GM23338 (cell line): ENCODE measurements at regions not wholly inside any gene's neighbourhood (a gene's known extent, or its start where the extent isn't known, plus 50 kb on each side); places are given as distances from the start of the nearest gene placed in this dataset.

Experiments used
- ATAC-seq: fragments of 200-7000 bp; cut with Tn5 transposase; 3 replicates; pipeline ENCODE4 v1.9.1; 2020
- DNase-seq: peaks from one replicate; pipeline ENCODE4 v3.0.0-alpha.2; 2015; ENCODE audit warnings: low spot score
- H2AFZ ChIP-seq: fragments of 200-600 bp; sonication (generic); 2 replicates; pipeline ENCODE4 v1.8.0; 2016; ENCODE audit warnings: antibody characterized with exemption, mild to moderate bottlenecking, moderate library complexity
- H3F3A ChIP-seq: fragments of 200-600 bp; sonication (generic); replicated peaks from 2 replicates; pipeline ENCODE4 v1.8.0; 2017; ENCODE audit warnings: antibody characterized with exemption, mixed run types, low read depth
- H3K27ac ChIP-seq: fragments of 200-600 bp; sonication (generic); 2 replicates; pipeline ENCODE4 v1.6.1; 2016; ENCODE audit warnings: low read depth
- H3K27me3 ChIP-seq: fragments of 200-600 bp; sonication (generic); 2 replicates; pipeline ENCODE4 v1.8.0; 2016; ENCODE audit warnings: mild to moderate bottlenecking, mixed run types, moderate library complexity; ENCODE audit not compliant: insufficient read depth
- H3K36me3 ChIP-seq: fragments of 200-600 bp; sonication (generic); 2 replicates; pipeline ENCODE4 v1.8.0; 2016; ENCODE audit warnings: mild to moderate bottlenecking; ENCODE audit not compliant: insufficient read depth
- H3K4me1 ChIP-seq: fragments of 200-600 bp; sonication (generic); 2 replicates; pipeline ENCODE4 v1.8.0; 2016; ENCODE audit warnings: mild to moderate bottlenecking, moderate library complexity; ENCODE audit not compliant: insufficient read depth
- H3K4me2 ChIP-seq: fragments of 200-600 bp; sonication (generic); 2 replicates; pipeline ENCODE4 v1.7.1; 2017; ENCODE audit warnings: mixed run types
- H3K4me3 ChIP-seq: fragments of 200-600 bp; sonication (generic); 2 replicates; pipeline ENCODE4 v1.6.1; 2016; ENCODE audit warnings: mixed run types
- H3K79me2 ChIP-seq: fragments of 200-600 bp; sonication (generic); replicated peaks from 2 replicates; pipeline ENCODE4 v1.8.0; 2017; ENCODE audit warnings: mild to moderate bottlenecking; ENCODE audit not compliant: insufficient read depth
- H3K9me2 ChIP-seq: fragments of 200-600 bp; sonication (generic); 2 replicates; pipeline ENCODE4 v1.8.0; 2017; ENCODE audit not compliant: insufficient read depth
- H4K20me1 ChIP-seq: fragments of 200-600 bp; sonication (generic); replicated peaks from 2 replicates; pipeline ENCODE4 v1.8.0; 2017; ENCODE audit warnings: mild to moderate bottlenecking; ENCODE audit not compliant: insufficient read depth
- H3K27ac Mint-ChIP-seq: 2 replicates; pipeline ENCODE4 v1.8.0; 2020; ENCODE audit warnings: inconsistent platforms, mild to moderate bottlenecking, moderate library complexity, mixed read lengths
- H3K27me3 Mint-ChIP-seq: 3 replicates; pipeline ENCODE4 v1.8.0; 2022; ENCODE audit warnings: low read depth, mild to moderate bottlenecking, moderate library complexity, mixed read lengths, inconsistent platforms; ENCODE audit not compliant: insufficient read depth, poor library complexity
- H3K36me3 Mint-ChIP-seq: 3 replicates; pipeline ENCODE4 v1.8.0; 2021; ENCODE audit warnings: low read depth, mild to moderate bottlenecking, inconsistent platforms, moderate library complexity, mixed read lengths
- H3K4me1 Mint-ChIP-seq: 3 replicates; pipeline ENCODE4 v1.8.0; 2020; ENCODE audit warnings: mild to moderate bottlenecking, inconsistent platforms, mixed read lengths
- H3K4me3 Mint-ChIP-seq: 3 replicates; pipeline ENCODE4 v1.8.0; 2021; ENCODE audit warnings: moderate library complexity, mild to moderate bottlenecking, inconsistent platforms, mixed read lengths
- H3K9me3 Mint-ChIP-seq: 3 replicates; pipeline ENCODE4 v1.8.0; 2020; ENCODE audit warnings: moderate library complexity, mild to moderate bottlenecking, inconsistent platforms, mixed read lengths
- CREB1 ChIP-seq: fragments of 250-450 bp; sonication (Bioruptor Pico); IDR thresholded peaks from 2 replicates; pipeline ENCODE4 v1.5.0; 2020; ENCODE audit warnings: low read depth, mild to moderate bottlenecking, moderate library complexity
- EZH2 ChIP-seq: fragments of 200-600 bp; sonication (generic); IDR thresholded peaks from one replicate; pipeline ENCODE4 v1.8.0; 2017; ENCODE audit warnings: antibody characterized with exemption, mild to moderate bottlenecking, low read depth; ENCODE audit not compliant: unreplicated experiment
- EZH2phosphoT487 ChIP-seq: fragments of 200-600 bp; sonication (generic); IDR thresholded peaks from one replicate; pipeline ENCODE4 v1.8.1; 2018; ENCODE audit warnings: antibody characterized with exemption; ENCODE audit not compliant: unreplicated experiment
- JUNB ChIP-seq: IDR thresholded peaks from one replicate; pipeline ENCODE4 v1.6.1; 2016; ENCODE audit warnings: antibody characterized with exemption; ENCODE audit not compliant: unreplicated experiment
- NANOG ChIP-seq: IDR thresholded peaks from 2 replicates; pipeline ENCODE4 v1.6.1; 2016; ENCODE audit warnings: antibody characterized with exemption, borderline replicate concordance
- POLR2AphosphoS5 ChIP-seq: IDR thresholded peaks from 2 replicates; pipeline ENCODE4 v1.6.1; 2016; ENCODE audit warnings: antibody characterized with exemption, low read depth
- STAT1 ChIP-seq: IDR thresholded peaks from one replicate; pipeline ENCODE4 v1.6.1; 2016; ENCODE audit warnings: antibody characterized with exemption; ENCODE audit not compliant: unreplicated experiment
- ZNF114 ChIP-seq: fragments of 250-450 bp; sonication (Bioruptor Pico); IDR thresholded peaks from 2 replicates; pipeline ENCODE4 v1.5.0; 2020; ENCODE audit warnings: mild to moderate bottlenecking, moderate library complexity
- ZNF331 ChIP-seq: fragments of 250-450 bp; sonication (Bioruptor Pico); IDR thresholded peaks from 2 replicates; pipeline ENCODE4 v1.5.0; 2020; ENCODE audit warnings: low read depth, mild to moderate bottlenecking, moderate library complexity
- TF ChIP-seq, protein P1 (sequence below): IDR thresholded peaks from 2 replicates; pipeline ENCODE4 v1.6.1; 2016; ENCODE audit warnings: antibody characterized with exemption
- TF ChIP-seq, protein P2 (sequence below), 2 experiments: fragments of 200-600 bp in 1 of 2; sonication (generic) in 1 of 2; conservative IDR thresholded peaks; 2 replicates each; pipeline versions ENCODE4 v1.5.1 to v1.6.1; 2016 to 2017; ENCODE audit warnings: antibody characterized with exemption in 2 of 2, low read depth in 2 of 2, mild to moderate bottlenecking in 2 of 2, moderate library complexity in 1 of 2
- TF ChIP-seq, protein P3 (sequence below): fragments of 250-450 bp; sonication (Bioruptor Pico); IDR thresholded peaks from 2 replicates; pipeline ENCODE4 v1.5.0; 2020; ENCODE audit warnings: mild to moderate bottlenecking, moderate library complexity
- TF ChIP-seq, protein P4 (sequence below): IDR thresholded peaks from one replicate; pipeline ENCODE4 v1.6.1; 2018; ENCODE audit warnings: antibody characterized with exemption; ENCODE audit not compliant: unreplicated experiment

DNA sequence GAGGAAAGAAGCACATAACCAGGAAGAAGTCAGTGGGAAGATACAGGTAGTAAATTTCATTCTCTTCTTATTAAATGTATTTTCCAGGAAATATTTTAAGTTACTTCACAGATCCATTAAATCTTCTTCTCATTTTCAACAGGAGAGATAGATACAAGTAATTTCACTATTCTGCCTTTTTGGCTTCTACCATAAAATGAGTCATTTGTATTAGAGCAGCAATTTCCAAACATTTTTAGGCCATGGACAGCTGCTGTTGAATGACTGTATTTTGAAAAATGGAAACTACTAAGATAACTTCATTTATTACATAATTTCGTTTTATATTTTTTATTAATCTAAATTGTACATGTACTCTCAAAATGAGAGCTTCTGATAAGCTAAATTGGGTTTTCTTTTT, 809.6 kb upstream of the API5 start (continued):
- TF ChIP-seq POLR2AphosphoS5 (no peak), ZNF331 (CRISPR knock-in tag) (no peak), NANOG (no peak), EZH2 (no peak)

DNA sequence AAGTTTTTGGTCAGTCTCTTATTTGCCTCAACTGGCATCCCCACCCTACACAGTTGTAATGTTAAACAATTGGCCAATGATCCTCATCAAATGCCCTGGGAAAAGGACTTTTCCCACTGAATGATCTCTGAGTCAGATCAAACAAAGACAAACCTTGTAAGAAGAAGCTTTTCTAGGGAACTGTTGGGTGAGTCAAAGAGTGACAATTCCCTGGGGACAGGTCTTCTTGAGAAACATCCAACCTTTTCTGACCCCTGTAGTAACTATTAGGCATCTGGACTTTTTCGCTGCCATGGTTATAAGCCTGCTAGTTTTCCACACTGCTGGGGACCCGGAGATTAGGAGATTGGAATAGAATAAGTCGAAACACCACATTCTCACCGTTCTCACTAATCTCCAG, 789.8 kb upstream of the API5 start:
- no peak overlapping the region for H3K27ac Mint-ChIP-seq
- no peak for DNase-seq

More for the DNA sequence above, 789.8 kb upstream of the API5 start:
- Mint-ChIP-seq H3K27me3 (no peaks in the 10 kb centered on the region), H3K4me1 (peaks cover 8% of the 10 kb centered on the region), H3K9me3 (peaks cover 61% of the 10 kb centered on the region), H3K4me3 (no peak overlapping the region), H3K36me3 (peaks cover 3% of the 10 kb centered on the region; the same call in 1 of the 3 replicates)
- Histone ChIP-seq H3K4me3 (no peak overlapping the region), H3F3A (no peaks in the 10 kb centered on the region), H3K4me1 (peaks cover 8% of the 10 kb centered on the region; the same call in 1 of the 2 replicates), H3K9me2 (no peaks in the 10 kb centered on the region), H3K27me3 (no peaks in the 10 kb centered on the region), H3K36me3 (no peaks in the 10 kb centered on the region), H4K20me1 (no peaks in the 10 kb centered on the region; the same call in 1 of the 2 replicates), H3K27ac (no peak overlapping the region), H2AFZ (peak overlapping the region; percentile 61; the same call in 1 of the 2 replicates), H3K79me2 (no peaks in the 10 kb centered on the region), H3K4me2 (no peak overlapping the region)
- ATAC-seq, result no peak
- TF ChIP-seq EZH2, result no peak
- TF ChIP-seq, protein P1, sequence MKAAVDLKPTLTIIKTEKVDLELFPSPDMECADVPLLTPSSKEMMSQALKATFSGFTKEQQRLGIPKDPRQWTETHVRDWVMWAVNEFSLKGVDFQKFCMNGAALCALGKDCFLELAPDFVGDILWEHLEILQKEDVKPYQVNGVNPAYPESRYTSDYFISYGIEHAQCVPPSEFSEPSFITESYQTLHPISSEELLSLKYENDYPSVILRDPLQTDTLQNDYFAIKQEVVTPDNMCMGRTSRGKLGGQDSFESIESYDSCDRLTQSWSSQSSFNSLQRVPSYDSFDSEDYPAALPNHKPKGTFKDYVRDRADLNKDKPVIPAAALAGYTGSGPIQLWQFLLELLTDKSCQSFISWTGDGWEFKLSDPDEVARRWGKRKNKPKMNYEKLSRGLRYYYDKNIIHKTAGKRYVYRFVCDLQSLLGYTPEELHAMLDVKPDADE, result no peak
- TF ChIP-seq JUNB, result no peak
- TF ChIP-seq, protein P2, sequence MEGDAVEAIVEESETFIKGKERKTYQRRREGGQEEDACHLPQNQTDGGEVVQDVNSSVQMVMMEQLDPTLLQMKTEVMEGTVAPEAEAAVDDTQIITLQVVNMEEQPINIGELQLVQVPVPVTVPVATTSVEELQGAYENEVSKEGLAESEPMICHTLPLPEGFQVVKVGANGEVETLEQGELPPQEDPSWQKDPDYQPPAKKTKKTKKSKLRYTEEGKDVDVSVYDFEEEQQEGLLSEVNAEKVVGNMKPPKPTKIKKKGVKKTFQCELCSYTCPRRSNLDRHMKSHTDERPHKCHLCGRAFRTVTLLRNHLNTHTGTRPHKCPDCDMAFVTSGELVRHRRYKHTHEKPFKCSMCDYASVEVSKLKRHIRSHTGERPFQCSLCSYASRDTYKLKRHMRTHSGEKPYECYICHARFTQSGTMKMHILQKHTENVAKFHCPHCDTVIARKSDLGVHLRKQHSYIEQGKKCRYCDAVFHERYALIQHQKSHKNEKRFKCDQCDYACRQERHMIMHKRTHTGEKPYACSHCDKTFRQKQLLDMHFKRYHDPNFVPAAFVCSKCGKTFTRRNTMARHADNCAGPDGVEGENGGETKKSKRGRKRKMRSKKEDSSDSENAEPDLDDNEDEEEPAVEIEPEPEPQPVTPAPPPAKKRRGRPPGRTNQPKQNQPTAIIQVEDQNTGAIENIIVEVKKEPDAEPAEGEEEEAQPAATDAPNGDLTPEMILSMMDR (conservative IDR thresholded peaks at IDR 0.05; ENCODE audit: low read depth in 2 of 2), result no peak
- no peak for TF ChIP-seq CREB1 (CRISPR knock-in tag)
- no peak for TF ChIP-seq STAT1
- no peak for TF ChIP-seq POLR2AphosphoS5
- TF ChIP-seq, protein P3, sequence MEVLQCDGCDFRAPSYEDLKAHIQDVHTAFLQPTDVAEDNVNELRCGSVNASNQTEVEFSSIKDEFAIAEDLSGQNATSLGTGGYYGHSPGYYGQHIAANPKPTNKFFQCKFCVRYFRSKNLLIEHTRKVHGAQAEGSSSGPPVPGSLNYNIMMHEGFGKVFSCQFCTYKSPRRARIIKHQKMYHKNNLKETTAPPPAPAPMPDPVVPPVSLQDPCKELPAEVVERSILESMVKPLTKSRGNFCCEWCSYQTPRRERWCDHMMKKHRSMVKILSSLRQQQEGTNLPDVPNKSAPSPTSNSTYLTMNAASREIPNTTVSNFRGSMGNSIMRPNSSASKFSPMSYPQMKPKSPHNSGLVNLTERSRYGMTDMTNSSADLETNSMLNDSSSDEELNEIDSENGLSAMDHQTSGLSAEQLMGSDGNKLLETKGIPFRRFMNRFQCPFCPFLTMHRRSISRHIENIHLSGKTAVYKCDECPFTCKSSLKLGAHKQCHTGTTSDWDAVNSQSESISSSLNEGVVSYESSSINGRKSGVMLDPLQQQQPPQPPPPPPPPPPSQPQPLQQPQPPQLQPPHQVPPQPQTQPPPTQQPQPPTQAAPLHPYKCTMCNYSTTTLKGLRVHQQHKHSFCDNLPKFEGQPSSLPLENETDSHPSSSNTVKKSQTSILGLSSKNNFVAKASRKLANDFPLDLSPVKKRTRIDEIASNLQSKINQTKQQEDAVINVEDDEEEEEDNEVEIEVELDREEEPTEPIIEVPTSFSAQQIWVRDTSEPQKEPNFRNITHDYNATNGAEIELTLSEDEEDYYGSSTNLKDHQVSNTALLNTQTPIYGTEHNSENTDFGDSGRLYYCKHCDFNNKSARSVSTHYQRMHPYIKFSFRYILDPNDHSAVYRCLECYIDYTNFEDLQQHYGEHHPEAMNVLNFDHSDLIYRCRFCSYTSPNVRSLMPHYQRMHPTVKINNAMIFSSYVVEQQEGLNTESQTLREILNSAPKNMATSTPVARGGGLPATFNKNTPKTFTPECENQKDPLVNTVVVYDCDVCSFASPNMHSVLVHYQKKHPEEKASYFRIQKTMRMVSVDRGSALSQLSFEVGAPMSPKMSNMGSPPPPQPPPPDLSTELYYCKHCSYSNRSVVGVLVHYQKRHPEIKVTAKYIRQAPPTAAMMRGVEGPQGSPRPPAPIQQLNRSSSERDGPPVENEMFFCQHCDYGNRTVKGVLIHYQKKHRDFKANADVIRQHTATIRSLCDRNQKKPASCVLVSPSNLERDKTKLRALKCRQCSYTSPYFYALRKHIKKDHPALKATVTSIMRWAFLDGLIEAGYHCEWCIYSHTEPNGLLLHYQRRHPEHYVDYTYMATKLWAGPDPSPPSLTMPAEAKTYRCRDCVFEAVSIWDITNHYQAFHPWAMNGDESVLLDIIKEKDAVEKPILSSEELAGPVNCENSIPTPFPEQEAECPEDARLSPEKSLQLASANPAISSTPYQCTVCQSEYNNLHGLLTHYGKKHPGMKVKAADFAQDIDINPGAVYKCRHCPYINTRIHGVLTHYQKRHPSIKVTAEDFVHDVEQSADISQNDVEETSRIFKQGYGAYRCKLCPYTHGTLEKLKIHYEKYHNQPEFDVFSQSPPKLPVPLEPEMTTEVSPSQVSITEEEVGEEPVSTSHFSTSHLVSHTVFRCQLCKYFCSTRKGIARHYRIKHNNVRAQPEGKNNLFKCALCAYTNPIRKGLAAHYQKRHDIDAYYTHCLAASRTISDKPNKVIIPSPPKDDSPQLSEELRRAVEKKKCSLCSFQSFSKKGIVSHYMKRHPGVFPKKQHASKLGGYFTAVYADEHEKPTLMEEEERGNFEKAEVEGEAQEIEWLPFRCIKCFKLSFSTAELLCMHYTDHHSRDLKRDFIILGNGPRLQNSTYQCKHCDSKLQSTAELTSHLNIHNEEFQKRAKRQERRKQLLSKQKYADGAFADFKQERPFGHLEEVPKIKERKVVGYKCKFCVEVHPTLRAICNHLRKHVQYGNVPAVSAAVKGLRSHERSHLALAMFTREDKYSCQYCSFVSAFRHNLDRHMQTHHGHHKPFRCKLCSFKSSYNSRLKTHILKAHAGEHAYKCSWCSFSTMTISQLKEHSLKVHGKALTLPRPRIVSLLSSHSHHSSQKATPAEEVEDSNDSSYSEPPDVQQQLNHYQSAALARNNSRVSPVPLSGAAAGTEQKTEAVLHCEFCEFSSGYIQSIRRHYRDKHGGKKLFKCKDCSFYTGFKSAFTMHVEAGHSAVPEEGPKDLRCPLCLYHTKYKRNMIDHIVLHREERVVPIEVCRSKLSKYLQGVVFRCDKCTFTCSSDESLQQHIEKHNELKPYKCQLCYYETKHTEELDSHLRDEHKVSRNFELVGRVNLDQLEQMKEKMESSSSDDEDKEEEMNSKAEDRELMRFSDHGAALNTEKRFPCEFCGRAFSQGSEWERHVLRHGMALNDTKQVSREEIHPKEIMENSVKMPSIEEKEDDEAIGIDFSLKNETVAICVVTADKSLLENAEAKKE, result no peak
- TF ChIP-seq ZNF331 (CRISPR knock-in tag), result no peak
- TF ChIP-seq EZH2phosphoT487, result no peak
- no peak for TF ChIP-seq ZNF114 (CRISPR knock-in tag)
- TF ChIP-seq, protein P4, sequence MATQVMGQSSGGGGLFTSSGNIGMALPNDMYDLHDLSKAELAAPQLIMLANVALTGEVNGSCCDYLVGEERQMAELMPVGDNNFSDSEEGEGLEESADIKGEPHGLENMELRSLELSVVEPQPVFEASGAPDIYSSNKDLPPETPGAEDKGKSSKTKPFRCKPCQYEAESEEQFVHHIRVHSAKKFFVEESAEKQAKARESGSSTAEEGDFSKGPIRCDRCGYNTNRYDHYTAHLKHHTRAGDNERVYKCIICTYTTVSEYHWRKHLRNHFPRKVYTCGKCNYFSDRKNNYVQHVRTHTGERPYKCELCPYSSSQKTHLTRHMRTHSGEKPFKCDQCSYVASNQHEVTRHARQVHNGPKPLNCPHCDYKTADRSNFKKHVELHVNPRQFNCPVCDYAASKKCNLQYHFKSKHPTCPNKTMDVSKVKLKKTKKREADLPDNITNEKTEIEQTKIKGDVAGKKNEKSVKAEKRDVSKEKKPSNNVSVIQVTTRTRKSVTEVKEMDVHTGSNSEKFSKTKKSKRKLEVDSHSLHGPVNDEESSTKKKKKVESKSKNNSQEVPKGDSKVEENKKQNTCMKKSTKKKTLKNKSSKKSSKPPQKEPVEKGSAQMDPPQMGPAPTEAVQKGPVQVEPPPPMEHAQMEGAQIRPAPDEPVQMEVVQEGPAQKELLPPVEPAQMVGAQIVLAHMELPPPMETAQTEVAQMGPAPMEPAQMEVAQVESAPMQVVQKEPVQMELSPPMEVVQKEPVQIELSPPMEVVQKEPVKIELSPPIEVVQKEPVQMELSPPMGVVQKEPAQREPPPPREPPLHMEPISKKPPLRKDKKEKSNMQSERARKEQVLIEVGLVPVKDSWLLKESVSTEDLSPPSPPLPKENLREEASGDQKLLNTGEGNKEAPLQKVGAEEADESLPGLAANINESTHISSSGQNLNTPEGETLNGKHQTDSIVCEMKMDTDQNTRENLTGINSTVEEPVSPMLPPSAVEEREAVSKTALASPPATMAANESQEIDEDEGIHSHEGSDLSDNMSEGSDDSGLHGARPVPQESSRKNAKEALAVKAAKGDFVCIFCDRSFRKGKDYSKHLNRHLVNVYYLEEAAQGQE, result no peak
- no peak for TF ChIP-seq NANOG
